Progenitor cell of endocrine pancreas (in vitro differentiated cells): ENCODE measurements at regions not wholly inside any gene's neighbourhood (a gene's known extent, or its start where the extent isn't known, plus 50 kb on each side); places are given as distances from the start of the nearest gene placed in this dataset.

Source experiments
- DNase-seq: peaks from one replicate; pipeline ENCODE4 v3.0.0; 2021; ENCODE audit warnings: low spot score; ENCODE audit not compliant: unreplicated experiment
- H3K27ac Mint-ChIP-seq: 2 replicates; pipeline ENCODE4 v1.8.0; 2021; ENCODE audit warnings: mild to moderate bottlenecking, moderate library complexity, mixed read lengths
- H3K27me3 Mint-ChIP-seq: 2 replicates; pipeline ENCODE4 v1.8.0; 2021; ENCODE audit warnings: mixed read lengths
- H3K36me3 Mint-ChIP-seq: 2 replicates; pipeline ENCODE4 v1.8.0; 2022; ENCODE audit warnings: mixed read lengths; ENCODE audit not compliant: insufficient read depth
- H3K4me1 Mint-ChIP-seq: 2 replicates; pipeline ENCODE4 v1.8.0; 2021; ENCODE audit warnings: low read depth, mixed read lengths
- H3K4me3 Mint-ChIP-seq: 2 replicates; pipeline ENCODE4 v1.8.0; 2021; ENCODE audit warnings: low read depth, mild to moderate bottlenecking, moderate library complexity, mixed read lengths
- H3K9me3 Mint-ChIP-seq: 2 replicates; pipeline ENCODE4 v1.8.0; 2021; ENCODE audit warnings: low read depth, mixed read lengths
- TF ChIP-seq, protein P1 (sequence below): fragments of 200-600 bp; sonication (generic); IDR thresholded peaks from one replicate; pipeline ENCODE4 v1.5.0; 2021; ENCODE audit warnings: antibody characterized with exemption, mild to moderate bottlenecking; ENCODE audit not compliant: unreplicated experiment

GRCh38 chr11:133746663-133747306 is 98.5 kb downstream of the SPATA19 start:
- no peaks in the 10 kb centered on the region for H3K9me3 Mint-ChIP-seq
- no peak overlapping the region for H3K4me3 Mint-ChIP-seq
- no peak for DNase-seq
- no peak overlapping the region for H3K27ac Mint-ChIP-seq
- no peaks in the 10 kb centered on the region for H3K36me3 Mint-ChIP-seq
- H3K27me3 Mint-ChIP-seq: peaks cover 26% of the 10 kb centered on the region
- H3K4me1 Mint-ChIP-seq: no peaks in the 10 kb centered on the region
- TF ChIP-seq, protein P1, sequence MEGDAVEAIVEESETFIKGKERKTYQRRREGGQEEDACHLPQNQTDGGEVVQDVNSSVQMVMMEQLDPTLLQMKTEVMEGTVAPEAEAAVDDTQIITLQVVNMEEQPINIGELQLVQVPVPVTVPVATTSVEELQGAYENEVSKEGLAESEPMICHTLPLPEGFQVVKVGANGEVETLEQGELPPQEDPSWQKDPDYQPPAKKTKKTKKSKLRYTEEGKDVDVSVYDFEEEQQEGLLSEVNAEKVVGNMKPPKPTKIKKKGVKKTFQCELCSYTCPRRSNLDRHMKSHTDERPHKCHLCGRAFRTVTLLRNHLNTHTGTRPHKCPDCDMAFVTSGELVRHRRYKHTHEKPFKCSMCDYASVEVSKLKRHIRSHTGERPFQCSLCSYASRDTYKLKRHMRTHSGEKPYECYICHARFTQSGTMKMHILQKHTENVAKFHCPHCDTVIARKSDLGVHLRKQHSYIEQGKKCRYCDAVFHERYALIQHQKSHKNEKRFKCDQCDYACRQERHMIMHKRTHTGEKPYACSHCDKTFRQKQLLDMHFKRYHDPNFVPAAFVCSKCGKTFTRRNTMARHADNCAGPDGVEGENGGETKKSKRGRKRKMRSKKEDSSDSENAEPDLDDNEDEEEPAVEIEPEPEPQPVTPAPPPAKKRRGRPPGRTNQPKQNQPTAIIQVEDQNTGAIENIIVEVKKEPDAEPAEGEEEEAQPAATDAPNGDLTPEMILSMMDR: no peak

- peaks cover 26% of the 10 kb centered on the region for H3K27me3 Mint-ChIP-seq
- no peaks in the 10 kb centered on the region for H3K36me3 Mint-ChIP-seq
- no peak overlapping the region for H3K4me3 Mint-ChIP-seq
- DNase-seq: no peak
- peaks cover 2% of the 10 kb centered on the region for H3K9me3 Mint-ChIP-seq
- no peak overlapping the region for H3K27ac Mint-ChIP-seq
- no peaks in the 10 kb centered on the region for H3K4me1 Mint-ChIP-seq
- TF ChIP-seq, protein P1: no peak
Measured at GRCh38 chr11:133745791-133746190, 99.5 kb downstream of the SPATA19 start.

GRCh38 chr11:133742353-133742752 is 103.0 kb downstream of the SPATA19 start:
- H3K27ac Mint-ChIP-seq: no peak overlapping the region
- DNase-seq: no peak

GRCh38 chr11:133740963-133741362 is 104.3 kb downstream of the SPATA19 start:
- Mint-ChIP-seq H3K9me3 (peaks cover 4% of the 10 kb centered on the region), H3K27me3 (peaks cover 16% of the 10 kb centered on the region), H3K4me3 (no peak overlapping the region), H3K27ac (no peak overlapping the region), H3K4me1 (no peaks in the 10 kb centered on the region), H3K36me3 (no peaks in the 10 kb centered on the region)
- TF ChIP-seq, protein P1: no peak
- DNase-seq: no peak

More at GRCh38 chr11:133742353-133742752, 103.0 kb downstream of the SPATA19 start:
- peaks cover 22% of the 10 kb centered on the region for H3K27me3 Mint-ChIP-seq
- TF ChIP-seq, protein P1: no peak
- H3K9me3 Mint-ChIP-seq: peaks cover 2% of the 10 kb centered on the region
- no peak overlapping the region for H3K4me3 Mint-ChIP-seq
- no peaks in the 10 kb centered on the region for H3K4me1 Mint-ChIP-seq
- no peaks in the 10 kb centered on the region for H3K36me3 Mint-ChIP-seq

DNA sequence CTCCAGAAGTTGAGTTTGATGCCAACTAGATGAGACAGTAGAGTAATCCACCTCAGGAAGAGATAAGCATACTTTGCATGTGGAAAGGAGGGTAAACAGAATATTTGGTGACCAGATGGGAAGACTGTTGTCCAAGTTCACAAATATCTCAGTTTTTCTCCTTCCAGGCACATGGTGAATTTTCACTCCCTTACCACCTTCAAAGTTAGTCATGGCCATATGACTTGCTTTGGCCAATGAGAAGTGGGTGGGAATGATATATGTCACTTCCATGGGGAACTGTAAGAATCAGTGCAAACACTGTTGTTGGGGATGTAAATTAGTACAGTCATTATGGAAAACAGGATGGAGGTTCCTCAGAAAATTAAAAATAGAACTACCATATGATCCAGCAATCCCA is 105.8 kb downstream of the SPATA19 start:
- H3K4me1 Mint-ChIP-seq: no peaks in the 10 kb centered on the region
- no peak overlapping the region for H3K27ac Mint-ChIP-seq
- no peak for DNase-seq
- TF ChIP-seq, protein P1: no peak
- peaks cover 5% of the 10 kb centered on the region for H3K9me3 Mint-ChIP-seq
- no peak overlapping the region for H3K4me3 Mint-ChIP-seq
- H3K36me3 Mint-ChIP-seq: no peaks in the 10 kb centered on the region
- H3K27me3 Mint-ChIP-seq: peaks cover 12% of the 10 kb centered on the region
